ENCODE measurements at regions not wholly inside any gene's neighbourhood (a gene's known extent, or its start where the extent isn't known, plus 50 kb on each side); places are given as distances from the start of the nearest gene placed in this dataset.

GRCh38 chr15:96503276-96503675 lies 172.8 kb downstream of the NR2F2 start:
- TF ChIP-seq, protein P1, sequence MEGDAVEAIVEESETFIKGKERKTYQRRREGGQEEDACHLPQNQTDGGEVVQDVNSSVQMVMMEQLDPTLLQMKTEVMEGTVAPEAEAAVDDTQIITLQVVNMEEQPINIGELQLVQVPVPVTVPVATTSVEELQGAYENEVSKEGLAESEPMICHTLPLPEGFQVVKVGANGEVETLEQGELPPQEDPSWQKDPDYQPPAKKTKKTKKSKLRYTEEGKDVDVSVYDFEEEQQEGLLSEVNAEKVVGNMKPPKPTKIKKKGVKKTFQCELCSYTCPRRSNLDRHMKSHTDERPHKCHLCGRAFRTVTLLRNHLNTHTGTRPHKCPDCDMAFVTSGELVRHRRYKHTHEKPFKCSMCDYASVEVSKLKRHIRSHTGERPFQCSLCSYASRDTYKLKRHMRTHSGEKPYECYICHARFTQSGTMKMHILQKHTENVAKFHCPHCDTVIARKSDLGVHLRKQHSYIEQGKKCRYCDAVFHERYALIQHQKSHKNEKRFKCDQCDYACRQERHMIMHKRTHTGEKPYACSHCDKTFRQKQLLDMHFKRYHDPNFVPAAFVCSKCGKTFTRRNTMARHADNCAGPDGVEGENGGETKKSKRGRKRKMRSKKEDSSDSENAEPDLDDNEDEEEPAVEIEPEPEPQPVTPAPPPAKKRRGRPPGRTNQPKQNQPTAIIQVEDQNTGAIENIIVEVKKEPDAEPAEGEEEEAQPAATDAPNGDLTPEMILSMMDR (IDR thresholded peaks at IDR 0.05), result no peak
- Histone ChIP-seq H3K4me1 (no peaks in the 10 kb centered on the region), H3K36me3 (no peaks in the 10 kb centered on the region), H3K27me3 (no peaks in the 10 kb centered on the region), H3K27ac (no peak overlapping the region), H3K4me3 (no peak overlapping the region), H3K9me3 (no peaks in the 10 kb centered on the region)
- DNase-seq (ENCODE audit: low spot score), result no peak

- no peaks in the 10 kb centered on the region for H3K4me1 ChIP-seq
- H3K27me3 ChIP-seq, result no peaks in the 10 kb centered on the region
- no peak overlapping the region for H3K27ac ChIP-seq
- no peak overlapping the region for H3K4me3 ChIP-seq
- H3K9me3 ChIP-seq, result no peaks in the 10 kb centered on the region
- no peak for DNase-seq (ENCODE audit: low spot score)
- TF ChIP-seq, protein P1 (IDR thresholded peaks at IDR 0.05), result no peak
- H3K36me3 ChIP-seq, result no peaks in the 10 kb centered on the region
Observed at GRCh38 chr15:96504371-96504770, 173.9 kb downstream of the NR2F2 start.

GRCh38 chr15:96505014-96505413 lies 174.5 kb downstream of the NR2F2 start:
- TF ChIP-seq, protein P1 (IDR thresholded peaks at IDR 0.05), result no peak
- no peaks in the 10 kb centered on the region for H3K9me3 ChIP-seq
- H3K36me3 ChIP-seq, result no peaks in the 10 kb centered on the region
- DNase-seq (ENCODE audit: low spot score), result no peak
- H3K27me3 ChIP-seq, result no peaks in the 10 kb centered on the region
- H3K4me3 ChIP-seq, result no peak overlapping the region
- H3K27ac ChIP-seq, result no peak overlapping the region
- H3K4me1 ChIP-seq, result no peaks in the 10 kb centered on the region

GRCh38 chr15:96514607-96515285 lies 184.2 kb downstream of the NR2F2 start:
- no peak overlapping the region for H3K27ac ChIP-seq
- no peak overlapping the region for H3K4me3 ChIP-seq
- no peaks in the 10 kb centered on the region for H3K4me1 ChIP-seq
- TF ChIP-seq, protein P1 (IDR thresholded peaks at IDR 0.05), result no peak
- no peaks in the 10 kb centered on the region for H3K27me3 ChIP-seq
- H3K36me3 ChIP-seq, result no peaks in the 10 kb centered on the region
- no peaks in the 10 kb centered on the region for H3K9me3 ChIP-seq
- no peak for DNase-seq (ENCODE audit: low spot score)

DNA sequence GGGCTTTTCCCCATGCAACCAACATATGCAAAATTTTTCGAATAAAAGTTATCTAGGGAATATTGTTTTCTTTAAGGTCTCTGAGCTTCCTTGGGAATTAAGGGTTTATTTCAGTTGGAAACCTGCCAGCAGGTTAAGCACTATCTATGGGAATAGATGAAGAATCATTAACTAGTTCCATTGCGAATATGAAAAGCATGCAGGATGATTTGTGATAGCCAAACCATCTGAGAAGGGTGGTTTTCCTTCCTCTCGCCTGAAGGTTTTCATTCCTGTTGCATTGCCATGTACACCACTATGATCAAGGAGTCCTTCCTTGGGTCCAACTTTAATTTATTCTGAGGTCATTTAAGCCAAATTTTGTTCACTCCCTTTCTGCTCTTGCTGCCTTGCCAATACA lies 184.9 kb downstream of the NR2F2 start:
- TF ChIP-seq, protein P1 (IDR thresholded peaks at IDR 0.05), result no peak
- Histone ChIP-seq H3K4me1 (no peaks in the 10 kb centered on the region), H3K4me3 (no peak overlapping the region), H3K9me3 (no peaks in the 10 kb centered on the region), H3K27me3 (no peaks in the 10 kb centered on the region), H3K27ac (no peak overlapping the region), H3K36me3 (no peaks in the 10 kb centered on the region)
- no peak for DNase-seq (ENCODE audit: low spot score)

DNA sequence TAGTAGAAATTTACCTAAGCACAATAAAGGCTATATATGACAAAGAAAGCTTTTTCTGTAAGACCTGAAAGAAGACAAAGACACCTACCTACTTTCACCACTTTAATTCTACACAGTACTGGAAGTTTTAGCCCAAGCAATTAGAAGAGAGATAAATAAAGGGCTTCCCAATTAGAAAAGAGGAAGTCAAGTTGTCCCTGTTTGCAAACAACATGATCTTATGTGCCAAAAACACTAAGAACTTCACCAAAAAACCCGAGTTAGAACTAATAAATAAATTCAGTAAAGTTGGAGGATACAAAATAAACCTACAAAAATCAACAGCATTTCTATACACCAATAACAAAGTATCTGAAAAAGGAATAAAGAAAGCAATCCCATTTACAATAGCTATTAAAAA lies 190.9 kb downstream of the NR2F2 start:
- TF ChIP-seq, protein P1 (IDR thresholded peaks at IDR 0.05), result no peak
- Histone ChIP-seq H3K9me3 (no peaks in the 10 kb centered on the region), H3K4me1 (no peaks in the 10 kb centered on the region), H3K36me3 (no peaks in the 10 kb centered on the region), H3K27ac (no peak overlapping the region), H3K27me3 (no peaks in the 10 kb centered on the region), H3K4me3 (no peak overlapping the region)
- no peak for DNase-seq (ENCODE audit: low spot score)
